DOHH2 (cell line): ENCODE measurements at regions not wholly inside any gene's neighbourhood (a gene's known extent, or its start where the extent isn't known, plus 50 kb on each side); places are given as distances from the start of the nearest gene placed in this dataset.

ENCODE experiments used
- H3F3A ChIP-seq: fragments of 200-600 bp; sonication (generic), shearing (Covaris generic); 2 replicates; pipeline ENCODE4 v1.6.0; 2016; ENCODE audit warnings: antibody characterized with exemption, mild to moderate bottlenecking; ENCODE audit not compliant: control insufficient read depth, insufficient read depth
- H3K27ac ChIP-seq: fragments of 200-600 bp; sonication (generic); 2 replicates; pipeline ENCODE4 v1.5.1; 2014; ENCODE audit warnings: low read depth, mild to moderate bottlenecking, low read length, moderate library complexity
- H3K27me3 ChIP-seq: fragments of 200-600 bp; sonication (generic); 2 replicates; pipeline ENCODE4 v1.6.1; 2014; ENCODE audit warnings: mild to moderate bottlenecking, low read length, mixed read lengths; ENCODE audit not compliant: control insufficient read depth
- H3K36me3 ChIP-seq: fragments of 200-600 bp; sonication (generic); 2 replicates; pipeline ENCODE4 v1.6.1; 2014; ENCODE audit warnings: mild to moderate bottlenecking, low read length, moderate library complexity, mixed read lengths; ENCODE audit not compliant: control insufficient read depth
- H3K4me1 ChIP-seq: fragments of 200-600 bp; sonication (generic); 2 replicates; pipeline ENCODE4 v1.6.1; 2014; ENCODE audit warnings: mild to moderate bottlenecking, low read length, mixed read lengths; ENCODE audit not compliant: control insufficient read depth
- H3K4me2 ChIP-seq: fragments of 200-600 bp; sonication (generic); 2 replicates; pipeline ENCODE4 v1.6.0; 2014; ENCODE audit warnings: mild to moderate bottlenecking, low read length, moderate library complexity
- H3K4me3 ChIP-seq: fragments of 200-600 bp; sonication (generic); 2 replicates; pipeline ENCODE4 v1.5.1; 2014; ENCODE audit warnings: mild to moderate bottlenecking, low read length, mixed read lengths
- H3K79me2 ChIP-seq: fragments of 200-600 bp; sonication (generic); 2 replicates; pipeline ENCODE4 v1.6.1; 2014; ENCODE audit warnings: mild to moderate bottlenecking, low read length, mixed read lengths; ENCODE audit not compliant: control insufficient read depth
- H3K9me2 ChIP-seq: fragments of 200-600 bp; sonication (generic); replicated peaks from 2 replicates; pipeline ENCODE4 v1.6.1; 2014; ENCODE audit warnings: mild to moderate bottlenecking, low read length, mixed read lengths; ENCODE audit not compliant: control insufficient read depth
- H3K9me3 ChIP-seq: fragments of 200-600 bp; sonication (generic); 2 replicates; pipeline ENCODE4 v1.6.1; 2014; ENCODE audit warnings: antibody characterized with exemption, low read length, mixed read lengths; ENCODE audit not compliant: control insufficient read depth, insufficient read depth
- H4K20me1 ChIP-seq: fragments of 200-600 bp; sonication (generic); 2 replicates; pipeline ENCODE4 v1.6.0; 2014; ENCODE audit warnings: low read depth, mild to moderate bottlenecking, antibody characterized with exemption, low read length, moderate library complexity; ENCODE audit not compliant: control insufficient read depth, insufficient read depth
- EZH2phosphoT487 ChIP-seq: fragments of 200-600 bp; sonication (generic); IDR thresholded peaks from 2 replicates; pipeline ENCODE4 v1.6.1; 2017; ENCODE audit warnings: borderline replicate concordance, mild to moderate bottlenecking, antibody characterized with exemption, low read length, moderate library complexity, mixed read lengths
- TF ChIP-seq, protein P1 (sequence below): fragments of 200-600 bp; sonication (generic); IDR thresholded peaks from one replicate; pipeline ENCODE4 v1.5.1; 2014; ENCODE audit warnings: antibody characterized with exemption, mild to moderate bottlenecking, low read depth, low read length; ENCODE audit not compliant: poor library complexity, severe bottlenecking

- H3F3A ChIP-seq, result peaks cover 8% of the 10 kb centered on the region
- H3K4me3 ChIP-seq, result peak overlapping the region; percentile 30
- H3K9me3 ChIP-seq, result no peaks in the 10 kb centered on the region
- peak overlapping the region; percentile 53 for H3K4me2 ChIP-seq
- H3K27me3 ChIP-seq, result no peaks in the 10 kb centered on the region
- peak overlapping the region; percentile 54 for H3K27ac ChIP-seq
- no peaks in the 10 kb centered on the region for H3K9me2 ChIP-seq
- peaks cover 5% of the 10 kb centered on the region; the same call in 1 of the 2 replicates for H3K36me3 ChIP-seq
- peaks cover 42% of the 10 kb centered on the region for H3K79me2 ChIP-seq
- no peaks in the 10 kb centered on the region for H4K20me1 ChIP-seq
- no peak for TF ChIP-seq EZH2phosphoT487
- TF ChIP-seq, protein P1, sequence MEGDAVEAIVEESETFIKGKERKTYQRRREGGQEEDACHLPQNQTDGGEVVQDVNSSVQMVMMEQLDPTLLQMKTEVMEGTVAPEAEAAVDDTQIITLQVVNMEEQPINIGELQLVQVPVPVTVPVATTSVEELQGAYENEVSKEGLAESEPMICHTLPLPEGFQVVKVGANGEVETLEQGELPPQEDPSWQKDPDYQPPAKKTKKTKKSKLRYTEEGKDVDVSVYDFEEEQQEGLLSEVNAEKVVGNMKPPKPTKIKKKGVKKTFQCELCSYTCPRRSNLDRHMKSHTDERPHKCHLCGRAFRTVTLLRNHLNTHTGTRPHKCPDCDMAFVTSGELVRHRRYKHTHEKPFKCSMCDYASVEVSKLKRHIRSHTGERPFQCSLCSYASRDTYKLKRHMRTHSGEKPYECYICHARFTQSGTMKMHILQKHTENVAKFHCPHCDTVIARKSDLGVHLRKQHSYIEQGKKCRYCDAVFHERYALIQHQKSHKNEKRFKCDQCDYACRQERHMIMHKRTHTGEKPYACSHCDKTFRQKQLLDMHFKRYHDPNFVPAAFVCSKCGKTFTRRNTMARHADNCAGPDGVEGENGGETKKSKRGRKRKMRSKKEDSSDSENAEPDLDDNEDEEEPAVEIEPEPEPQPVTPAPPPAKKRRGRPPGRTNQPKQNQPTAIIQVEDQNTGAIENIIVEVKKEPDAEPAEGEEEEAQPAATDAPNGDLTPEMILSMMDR, result no peak
- peaks cover 72% of the 10 kb centered on the region for H3K4me1 ChIP-seq
Measured at GRCh38 chr1:199009447-199009846, 370.6 kb downstream of the PTPRC start.

DNA sequence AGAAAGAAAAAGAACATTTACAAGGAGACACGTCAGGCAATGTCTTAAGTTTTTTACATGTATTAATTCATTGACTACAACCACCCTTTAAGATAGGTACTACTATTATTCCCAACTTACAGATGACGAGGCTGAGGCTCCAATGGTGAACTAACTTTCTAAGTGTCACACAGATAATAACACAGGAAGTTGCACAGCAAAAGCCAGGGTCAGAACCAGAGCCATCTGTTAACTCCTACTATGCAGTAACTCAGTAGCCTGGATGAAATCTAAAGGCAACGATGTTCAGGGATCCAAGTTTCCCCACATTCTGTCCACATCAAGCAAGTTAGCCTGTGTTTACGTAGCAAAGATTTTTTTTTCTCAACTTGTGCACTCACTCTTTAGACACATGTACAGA lies 371.7 kb downstream of the PTPRC start:
- peaks cover 42% of the 10 kb centered on the region for H3K79me2 ChIP-seq
- TF ChIP-seq EZH2phosphoT487, result no peak
- TF ChIP-seq, protein P1, result no peak
- no peaks in the 10 kb centered on the region for H3K9me2 ChIP-seq
- H3K27me3 ChIP-seq, result no peaks in the 10 kb centered on the region
- H3K4me3 ChIP-seq, result peak overlapping the region; percentile 30
- H3K4me1 ChIP-seq, result peaks cover 82% of the 10 kb centered on the region
- H3F3A ChIP-seq, result peaks cover 9% of the 10 kb centered on the region
- no peaks in the 10 kb centered on the region for H4K20me1 ChIP-seq
- no peaks in the 10 kb centered on the region for H3K9me3 ChIP-seq
- peak overlapping the region; percentile 53 for H3K4me2 ChIP-seq
- H3K27ac ChIP-seq, result peak overlapping the region; percentile 54
- peaks cover 5% of the 10 kb centered on the region; the same call in 1 of the 2 replicates for H3K36me3 ChIP-seq

DNA sequence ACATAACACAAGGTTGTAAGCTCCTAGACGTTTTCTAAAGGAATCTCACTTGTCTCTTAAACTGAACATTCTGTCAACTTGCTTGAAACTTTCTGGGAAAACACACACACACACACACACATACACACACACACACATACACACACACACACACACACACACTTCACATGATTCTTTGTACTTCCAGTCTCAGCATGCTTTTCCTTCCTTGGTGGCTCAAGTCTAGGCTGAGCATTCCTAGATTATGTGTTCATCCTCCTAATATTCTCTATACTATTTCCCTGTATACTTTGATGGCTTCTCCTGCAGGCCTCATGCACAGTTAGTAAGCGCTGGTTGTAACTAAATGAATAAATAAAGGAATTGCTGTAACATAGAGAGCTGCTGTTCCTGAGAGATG lies 372.1 kb downstream of the PTPRC start:
- TF ChIP-seq, protein P1, result no peak
- TF ChIP-seq EZH2phosphoT487, result no peak

More for the DNA sequence above, 372.1 kb downstream of the PTPRC start:
- peaks cover 9% of the 10 kb centered on the region for H3K36me3 ChIP-seq
- no peaks in the 10 kb centered on the region for H3K9me3 ChIP-seq
- H4K20me1 ChIP-seq, result no peaks in the 10 kb centered on the region
- H3K27ac ChIP-seq, result peak overlapping the region; percentile 54
- H3F3A ChIP-seq, result peaks cover 9% of the 10 kb centered on the region
- peaks cover 86% of the 10 kb centered on the region for H3K4me1 ChIP-seq
- H3K9me2 ChIP-seq, result no peaks in the 10 kb centered on the region
- H3K27me3 ChIP-seq, result no peaks in the 10 kb centered on the region
- H3K4me2 ChIP-seq, result peak overlapping the region; percentile 53
- H3K4me3 ChIP-seq, result peak overlapping the region; percentile 30
- peaks cover 45% of the 10 kb centered on the region for H3K79me2 ChIP-seq
